ENCODE measurements at regions not wholly inside any gene's neighbourhood (a gene's known extent, or its start where the extent isn't known, plus 50 kb on each side); places are given as distances from the start of the nearest gene placed in this dataset.

- DNase-seq (ENCODE audit: low read depth in 1 of 2, low spot score in 1 of 2) = no peak
Observed at GRCh38 chr6:137731600-137731959, 135.5 kb upstream of the TNFAIP3 start.

GRCh38 chr6:137731960-137732616 is 135.0 kb upstream of the TNFAIP3 start:
- no peak for DNase-seq (ENCODE audit: low read depth in 1 of 2, low spot score in 1 of 2)

DNA sequence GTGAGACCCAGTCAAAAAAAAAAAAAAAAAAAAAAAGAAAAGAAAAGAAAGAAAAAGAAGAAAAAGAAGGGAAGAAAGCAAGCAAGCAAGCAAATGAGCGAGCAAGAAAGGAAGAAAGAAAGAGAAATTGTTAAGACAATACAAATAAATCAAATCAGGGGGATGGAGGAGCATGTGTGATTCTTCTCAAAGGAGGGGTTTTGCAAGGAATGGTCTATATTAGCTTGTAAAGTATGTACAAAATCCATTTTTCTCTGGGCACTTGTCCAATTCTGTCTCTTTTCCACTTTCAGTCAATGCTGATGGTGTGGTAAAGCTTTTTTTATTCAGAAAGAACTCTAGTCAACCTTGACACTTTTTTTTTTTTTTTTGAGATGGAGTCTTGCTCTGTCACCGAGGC is 133.7 kb upstream of the TNFAIP3 start:
- DNase-seq (ENCODE audit: low read depth in 1 of 2, low spot score in 1 of 2) = no peak

DNA sequence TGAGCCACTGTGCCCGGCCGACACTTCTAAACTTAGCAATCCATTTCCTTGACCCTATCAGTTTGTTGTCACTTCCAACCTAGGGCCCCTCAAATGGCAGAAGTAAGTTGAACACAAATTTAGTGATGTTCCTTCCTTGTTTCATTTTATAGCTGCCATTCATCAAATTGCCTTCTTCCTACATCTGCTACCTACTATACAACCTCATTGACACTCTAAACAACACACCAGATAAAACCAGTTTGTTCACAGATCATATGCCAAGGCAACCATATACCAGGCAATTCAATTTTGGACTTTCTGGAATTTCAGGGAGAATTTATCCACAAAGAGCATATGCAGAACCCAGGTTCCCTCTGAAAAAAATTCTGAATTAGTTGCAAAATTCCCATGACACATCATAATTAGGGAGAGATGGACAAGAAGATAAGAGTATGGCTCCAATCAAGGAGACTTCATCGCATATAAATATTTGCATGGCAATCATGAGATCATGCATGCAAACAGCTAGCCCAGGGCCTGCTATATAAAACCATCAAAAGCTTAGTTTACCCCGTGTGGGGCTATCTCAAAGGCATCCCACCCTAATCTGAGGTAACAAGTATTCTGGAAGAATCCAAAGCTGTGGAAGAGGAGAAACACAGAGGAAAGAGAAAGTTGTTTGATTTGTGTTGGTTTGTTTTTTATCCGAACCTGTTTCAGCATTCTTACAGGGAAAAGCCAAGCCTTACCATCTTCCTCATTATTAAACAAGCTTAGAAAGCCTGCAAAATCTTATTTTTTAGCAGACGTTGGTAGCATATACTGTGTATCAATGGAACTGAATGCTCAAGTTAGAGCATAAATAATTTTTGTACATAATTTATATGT is 132.8 kb upstream of the TNFAIP3 start:
- no peak for DNase-seq (ENCODE audit: low read depth in 1 of 2, low spot score in 1 of 2)

DNA sequence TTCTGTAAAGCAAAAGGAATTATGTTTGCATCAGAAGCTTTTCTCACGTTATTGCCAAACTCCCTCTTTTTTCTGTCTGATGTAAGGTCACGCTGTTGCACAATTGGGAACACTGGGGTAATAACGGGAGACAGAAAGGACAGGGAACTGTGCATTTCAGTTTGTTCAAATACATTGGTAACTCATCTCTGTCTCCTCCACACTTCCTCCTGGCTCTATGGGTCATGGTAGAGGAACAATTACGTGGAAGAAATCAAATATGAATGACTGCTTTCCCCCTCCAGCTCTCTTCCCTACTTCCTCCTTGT is 132.2 kb upstream of the TNFAIP3 start:
- no peak for DNase-seq (ENCODE audit: low read depth in 1 of 2, low spot score in 1 of 2)

GRCh38 chr6:137736048-137736818 is 130.8 kb upstream of the TNFAIP3 start:
- DNase-seq (ENCODE audit: low read depth in 1 of 2, low spot score in 1 of 2) = no peak

- DNase-seq (ENCODE audit: low read depth in 1 of 2, low spot score in 1 of 2) = no peak
Observed at GRCh38 chr6:137736911-137737310, 130.1 kb upstream of the TNFAIP3 start.

- no peak for DNase-seq (ENCODE audit: low read depth in 1 of 2, low spot score in 1 of 2)
Observed at GRCh38 chr6:137737836-137738596, 129.0 kb upstream of the TNFAIP3 start.

GRCh38 chr6:137738931-137739504 is 128.0 kb upstream of the TNFAIP3 start:
- DNase-seq (ENCODE audit: low read depth in 1 of 2, low spot score in 1 of 2) = no peak

DNA sequence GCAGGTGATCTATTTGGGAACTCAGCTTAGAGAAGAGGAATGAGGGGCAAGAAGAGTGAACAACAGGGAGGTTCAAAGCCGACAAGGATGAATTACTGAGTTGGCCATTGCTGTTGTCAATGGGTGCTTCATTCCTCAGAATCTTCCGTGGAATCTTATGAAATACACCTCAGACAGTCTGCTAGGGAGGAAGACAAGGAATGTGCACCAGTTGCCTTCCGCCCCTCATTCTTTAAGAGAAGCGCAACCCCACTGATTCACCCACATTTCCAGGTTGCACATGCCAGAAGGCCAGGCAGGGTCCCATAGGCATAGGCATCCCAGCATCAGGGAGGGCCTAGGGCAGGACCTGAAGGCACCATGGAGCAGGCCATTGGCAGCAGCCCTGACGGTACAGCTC is 127.5 kb upstream of the TNFAIP3 start:
- no peak for DNase-seq (ENCODE audit: low read depth in 1 of 2, low spot score in 1 of 2)

- DNase-seq (ENCODE audit: low read depth in 1 of 2, low spot score in 1 of 2) = no peak
Observed at GRCh38 chr6:137740091-137740755, 126.8 kb upstream of the TNFAIP3 start.

DNA sequence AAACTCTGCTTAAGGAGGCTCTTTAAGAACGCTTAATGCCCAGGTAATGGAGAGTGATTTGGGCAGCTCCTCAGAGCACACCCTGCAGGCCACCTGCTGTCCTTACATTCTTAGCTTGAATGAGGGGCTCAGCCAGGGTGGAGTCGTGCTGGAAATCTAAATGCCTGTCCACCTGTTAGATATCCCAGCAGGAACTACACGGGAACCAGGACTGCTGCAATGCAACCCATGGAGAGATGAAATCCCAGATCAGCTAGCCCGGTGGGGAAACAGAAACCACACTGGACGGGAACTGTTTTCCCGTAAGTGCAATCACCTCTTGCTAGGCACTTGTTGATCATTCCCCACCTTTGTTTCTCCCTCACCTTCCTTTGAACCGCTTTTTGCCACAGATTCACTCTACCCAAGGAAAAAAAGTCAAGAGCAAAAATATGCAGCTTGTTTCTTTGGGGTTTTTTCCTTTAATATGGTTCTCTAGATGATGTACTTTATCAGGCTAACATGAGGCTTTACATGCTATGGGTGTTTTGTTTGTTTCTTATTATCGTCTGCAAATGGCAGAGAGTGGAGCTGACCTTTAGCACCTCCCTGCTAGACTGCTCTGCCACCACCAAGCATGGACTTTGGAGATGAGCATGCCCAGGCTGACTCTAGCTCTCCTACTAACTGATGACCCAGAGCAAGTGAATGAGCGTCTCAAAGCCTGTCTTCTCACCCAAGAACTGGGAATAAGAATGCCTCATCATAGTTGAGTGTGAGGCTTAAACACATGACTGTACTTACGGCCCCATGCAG is 125.9 kb upstream of the TNFAIP3 start:
- no peak for DNase-seq (ENCODE audit: low read depth in 1 of 2, low spot score in 1 of 2)

DNA sequence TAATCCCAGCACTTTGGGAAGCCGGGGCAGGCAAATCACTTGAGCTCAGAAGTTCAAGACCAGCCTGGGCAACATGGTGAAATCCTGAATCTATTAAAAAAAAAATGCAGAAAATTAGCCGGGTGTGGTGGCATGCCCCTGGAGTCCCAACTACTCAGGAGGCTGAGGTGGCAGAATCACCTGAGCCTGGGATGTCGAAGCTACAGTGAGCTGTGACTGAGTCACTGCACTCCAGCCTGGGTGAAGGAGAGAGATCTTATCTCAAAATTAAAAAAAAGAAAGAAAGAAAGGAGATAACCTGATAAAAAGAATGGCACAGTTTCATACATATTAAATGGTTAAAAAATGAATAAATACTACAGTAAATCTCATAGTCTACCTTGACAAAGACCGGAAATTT is 123.6 kb upstream of the TNFAIP3 start:
- no peak for DNase-seq (ENCODE audit: low read depth in 1 of 2, low spot score in 1 of 2)

GRCh38 chr6:137744877-137745276 is 122.2 kb upstream of the TNFAIP3 start:
- no peak for DNase-seq (ENCODE audit: low read depth in 1 of 2, low spot score in 1 of 2)

- DNase-seq (ENCODE audit: low read depth in 1 of 2, low spot score in 1 of 2) = no peak
Observed at GRCh38 chr6:137745321-137745720, 121.7 kb upstream of the TNFAIP3 start.

- DNase-seq (ENCODE audit: low read depth in 1 of 2, low spot score in 1 of 2) = no peak
Observed at GRCh38 chr6:137746264-137746663, 120.8 kb upstream of the TNFAIP3 start.

DNA sequence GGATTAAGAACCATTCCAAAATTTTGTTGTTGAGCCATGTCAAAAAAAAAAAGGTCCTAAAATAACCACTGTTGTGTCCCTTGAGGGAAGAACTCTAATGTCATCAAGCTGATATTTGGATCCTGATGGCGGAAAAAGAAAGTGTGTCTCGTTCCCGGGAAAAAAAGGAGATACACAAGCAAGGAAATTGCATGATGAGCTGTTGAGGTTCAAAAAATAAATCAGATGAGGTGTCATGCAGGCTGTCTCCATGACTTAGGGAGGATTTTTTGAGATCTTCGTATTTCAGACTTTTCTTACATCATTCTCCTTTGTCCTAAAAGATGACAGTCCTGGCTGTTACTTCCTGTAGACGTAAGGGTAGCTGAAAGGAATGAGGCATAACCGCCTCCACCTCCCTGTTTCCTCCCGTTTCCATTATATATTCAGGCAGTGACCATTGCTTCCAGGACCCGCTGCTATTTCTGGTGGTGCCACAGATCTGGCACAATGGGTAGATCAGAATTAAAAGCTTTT is 117.3 kb upstream of the TNFAIP3 start:
- no peak for DNase-seq (ENCODE audit: low read depth in 1 of 2, low spot score in 1 of 2)

DNA sequence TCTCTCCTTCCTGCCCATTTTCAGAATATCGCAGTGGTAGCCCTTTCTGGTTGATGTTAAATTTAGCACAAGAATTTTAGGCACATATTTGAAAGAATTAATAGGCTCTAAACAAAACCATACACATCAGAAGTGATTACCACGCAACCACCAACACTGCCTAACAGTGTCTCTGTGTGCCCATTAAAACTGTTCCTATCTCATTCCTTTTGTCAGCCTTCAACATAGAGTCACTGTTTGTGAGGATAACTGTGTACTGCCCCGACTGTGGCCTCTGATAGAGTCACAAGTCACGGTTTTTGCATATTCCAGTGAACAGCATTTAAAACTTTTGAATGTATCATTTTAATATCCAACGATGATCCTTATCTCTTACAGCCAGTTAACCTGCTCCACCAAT is 116.8 kb upstream of the TNFAIP3 start:
- DNase-seq (ENCODE audit: low read depth in 1 of 2, low spot score in 1 of 2) = no peak

- no peak for DNase-seq (ENCODE audit: low read depth in 1 of 2, low spot score in 1 of 2)
Observed at GRCh38 chr6:137751768-137752560, 115.1 kb upstream of the TNFAIP3 start.

Data from activated T-helper 1 cell treated with anti-CD3 and anti-CD28 coated beads, Interleukin-2, amount 50 U/mL, for 16 hours (primary cell).